Right atrium auricular region (tissue), 2 donors: ENCODE measurements at regions not wholly inside any gene's neighbourhood (a gene's known extent, or its start where the extent isn't known, plus 50 kb on each side); places are given as distances from the start of the nearest gene placed in this dataset.

Experiments used
- DNase-seq: peaks from one replicate; pipeline ENCODE4 v3.0.0-alpha.2; 2019; ENCODE audit warnings: low spot score
- H3K27ac ChIP-seq, 2 donors: fragments of 200-600 bp; sonication (generic); 1 replicate in 1 of 2; 2 replicates in 1 of 2; pipeline ENCODE4 v1.5.1; 2016 to 2019
- H3K27me3 ChIP-seq, 2 donors: fragments of 200-600 bp; sonication (generic); one replicate each; pipeline versions ENCODE4 v1.5.1 to v1.6.0; 2017 to 2019
- H3K36me3 ChIP-seq: fragments of 200-600 bp; sonication (generic); one replicate; pipeline ENCODE4 v1.5.1; 2016
- H3K4me1 ChIP-seq, 2 donors: fragments of 200-600 bp; sonication (generic); one replicate each; pipeline versions ENCODE4 v1.5.1 to v1.6.0; 2017 to 2019
- H3K4me3 ChIP-seq, 2 donors: fragments of 200-600 bp; sonication (generic); 1 replicate in 1 of 2; 2 replicates in 1 of 2; pipeline ENCODE4 v1.5.1; 2017 to 2019; ENCODE audit warnings: mild to moderate bottlenecking in 1 of 2, moderate library complexity in 1 of 2
- H3K9me3 ChIP-seq, 2 donors: fragments of 200-600 bp; sonication (generic); one replicate each; pipeline ENCODE4 v1.5.1; 2019
- TF ChIP-seq, protein P1 (sequence below), 2 donors: fragments of 200-600 bp; sonication (generic); IDR thresholded peaks; one replicate each; pipeline ENCODE4 v1.5.1; 2019; ENCODE audit warnings: antibody characterized with exemption in 2 of 2

DNA sequence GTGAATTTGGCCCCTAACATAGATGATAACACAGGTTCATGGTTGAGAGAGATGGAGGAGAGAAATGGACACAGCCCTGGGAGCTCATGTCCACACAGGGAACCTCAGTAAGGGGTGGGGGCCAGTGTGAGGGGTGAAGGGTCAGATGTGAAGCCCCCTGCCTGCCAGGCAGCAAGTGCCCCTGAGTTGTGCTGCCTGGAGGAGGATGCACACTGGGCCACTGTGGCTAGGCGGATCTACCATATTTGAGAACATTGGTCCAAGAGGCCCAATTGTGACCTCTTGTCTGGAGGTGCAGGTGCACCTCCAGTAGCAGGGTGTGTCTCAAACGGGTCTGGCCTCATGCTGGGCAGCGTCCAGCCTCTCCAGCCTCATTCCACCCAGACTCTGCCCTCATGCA is 99.6 kb upstream of the SNTG2 start:
- Histone ChIP-seq H3K4me3 (no peak overlapping the region), H3K4me1 (no peaks in the 10 kb centered on the region)
- TF ChIP-seq, protein P1, sequence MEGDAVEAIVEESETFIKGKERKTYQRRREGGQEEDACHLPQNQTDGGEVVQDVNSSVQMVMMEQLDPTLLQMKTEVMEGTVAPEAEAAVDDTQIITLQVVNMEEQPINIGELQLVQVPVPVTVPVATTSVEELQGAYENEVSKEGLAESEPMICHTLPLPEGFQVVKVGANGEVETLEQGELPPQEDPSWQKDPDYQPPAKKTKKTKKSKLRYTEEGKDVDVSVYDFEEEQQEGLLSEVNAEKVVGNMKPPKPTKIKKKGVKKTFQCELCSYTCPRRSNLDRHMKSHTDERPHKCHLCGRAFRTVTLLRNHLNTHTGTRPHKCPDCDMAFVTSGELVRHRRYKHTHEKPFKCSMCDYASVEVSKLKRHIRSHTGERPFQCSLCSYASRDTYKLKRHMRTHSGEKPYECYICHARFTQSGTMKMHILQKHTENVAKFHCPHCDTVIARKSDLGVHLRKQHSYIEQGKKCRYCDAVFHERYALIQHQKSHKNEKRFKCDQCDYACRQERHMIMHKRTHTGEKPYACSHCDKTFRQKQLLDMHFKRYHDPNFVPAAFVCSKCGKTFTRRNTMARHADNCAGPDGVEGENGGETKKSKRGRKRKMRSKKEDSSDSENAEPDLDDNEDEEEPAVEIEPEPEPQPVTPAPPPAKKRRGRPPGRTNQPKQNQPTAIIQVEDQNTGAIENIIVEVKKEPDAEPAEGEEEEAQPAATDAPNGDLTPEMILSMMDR (IDR thresholded peaks at IDR 0.05): no peak

GRCh38 chr2:850429-850828 is 100.2 kb upstream of the SNTG2 start:
- H3K4me1 ChIP-seq: no peaks in the 10 kb centered on the region
- TF ChIP-seq, protein P1 (IDR thresholded peaks at IDR 0.05): no peak
- no peaks in the 10 kb centered on the region for H3K9me3 ChIP-seq
- no peaks in the 10 kb centered on the region for H3K36me3 ChIP-seq
- H3K27ac ChIP-seq: no peak overlapping the region
- no peak overlapping the region for H3K4me3 ChIP-seq
- DNase-seq: no peak
- no peaks in the 10 kb centered on the region for H3K27me3 ChIP-seq

More for the DNA sequence above, 99.6 kb upstream of the SNTG2 start:
- Histone ChIP-seq H3K36me3 (no peaks in the 10 kb centered on the region), H3K27ac (no peak overlapping the region), H3K27me3 (no peaks in the 10 kb centered on the region), H3K9me3 (no peaks in the 10 kb centered on the region)
- no peak for DNase-seq

DNA sequence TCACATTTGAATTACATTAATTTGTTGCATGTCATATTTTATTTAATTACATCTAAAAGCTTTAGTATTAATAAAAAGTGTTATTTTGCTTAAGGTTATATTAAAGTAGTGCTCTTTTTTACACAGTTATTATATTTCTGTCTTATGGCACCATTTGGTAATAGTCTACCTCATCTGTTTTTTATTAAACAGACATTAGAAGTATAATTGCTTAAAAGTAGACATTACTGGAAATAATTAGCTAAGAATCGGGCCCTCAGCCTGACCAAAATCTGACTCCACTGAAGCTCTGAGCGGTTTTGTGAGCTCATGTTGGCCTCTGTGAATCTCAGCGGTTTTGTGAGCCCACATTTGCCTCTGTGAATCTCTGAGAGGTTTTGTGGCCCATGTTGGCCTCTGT is 102.5 kb upstream of the SNTG2 start:
- no peaks in the 10 kb centered on the region for H3K9me3 ChIP-seq
- TF ChIP-seq, protein P1 (IDR thresholded peaks at IDR 0.05): no peak

GRCh38 chr2:847669-848068 is 103.0 kb upstream of the SNTG2 start:
- Histone ChIP-seq H3K4me3 (no peak overlapping the region), H3K27ac (no peak overlapping the region), H3K27me3 (no peaks in the 10 kb centered on the region), H3K36me3 (no peaks in the 10 kb centered on the region), H3K4me1 (no peaks in the 10 kb centered on the region), H3K9me3 (no peaks in the 10 kb centered on the region)
- no peak for DNase-seq
- TF ChIP-seq, protein P1 (IDR thresholded peaks at IDR 0.05): no peak

More for the DNA sequence above, 102.5 kb upstream of the SNTG2 start:
- Histone ChIP-seq H3K4me1 (no peaks in the 10 kb centered on the region), H3K36me3 (no peaks in the 10 kb centered on the region), H3K4me3 (no peak overlapping the region), H3K27ac (no peak overlapping the region), H3K27me3 (no peaks in the 10 kb centered on the region)
- no peak for DNase-seq

DNA sequence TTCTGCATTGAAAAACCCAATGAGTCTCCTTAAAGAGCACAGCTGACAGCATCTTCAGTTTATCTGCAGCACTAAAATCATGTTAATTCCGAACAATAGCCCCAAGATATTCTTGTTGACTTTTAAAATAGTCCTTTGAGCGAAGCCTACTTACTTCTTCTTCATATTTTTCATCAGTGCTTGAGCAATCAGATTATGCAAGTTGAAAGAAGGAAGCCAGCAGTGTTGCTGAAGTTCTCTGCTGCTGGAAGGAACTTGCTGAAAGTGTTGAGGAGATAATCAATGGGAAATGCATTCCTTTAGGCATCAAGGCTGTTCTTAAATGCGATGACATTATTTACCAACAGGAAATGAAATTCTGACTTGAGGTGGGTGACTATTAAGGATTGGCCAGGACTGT is 105.9 kb upstream of the SNTG2 start:
- no peaks in the 10 kb centered on the region for H3K9me3 ChIP-seq
- H3K27ac ChIP-seq: no peak overlapping the region
- TF ChIP-seq, protein P1 (IDR thresholded peaks at IDR 0.05): no peak
- H3K27me3 ChIP-seq: no peaks in the 10 kb centered on the region
- DNase-seq: no peak
- no peaks in the 10 kb centered on the region for H3K4me1 ChIP-seq
- H3K4me3 ChIP-seq: no peak overlapping the region
- no peaks in the 10 kb centered on the region for H3K36me3 ChIP-seq

GRCh38 chr2:842151-842803 is 108.4 kb upstream of the SNTG2 start:
- Histone ChIP-seq H3K4me3 (no peak overlapping the region), H3K9me3 (no peaks in the 10 kb centered on the region), H3K4me1 (no peaks in the 10 kb centered on the region), H3K27ac (no peak overlapping the region), H3K27me3 (no peaks in the 10 kb centered on the region), H3K36me3 (no peaks in the 10 kb centered on the region)
- TF ChIP-seq, protein P1 (IDR thresholded peaks at IDR 0.05): no peak
- no peak for DNase-seq
